Esophagus squamous epithelium (tissue), 4 donors: ENCODE measurements at regions not wholly inside any gene's neighbourhood (a gene's known extent, or its start where the extent isn't known, plus 50 kb on each side); places are given as distances from the start of the nearest gene placed in this dataset.

ENCODE experiments used
- CTCF ChIP-seq, 6 experiments: fragments of 450-650 bp in 4 of 6; fragments of 200-600 bp in 2 of 6; sonication (generic) in 2 of 6; IDR thresholded peaks; one replicate each; pipeline ENCODE4 v1.5.1; 2016 to 2019; ENCODE audit warnings: antibody characterized with exemption in 6 of 6, mild to moderate bottlenecking in 4 of 6, moderate library complexity in 4 of 6
- POLR2A ChIP-seq, 4 donors: fragments of 450-650 bp; IDR thresholded peaks; one replicate each; pipeline ENCODE4 v1.6.1; 2017; ENCODE audit warnings: antibody characterized with exemption in 4 of 4, mild to moderate bottlenecking in 4 of 4, moderate library complexity in 3 of 4

GRCh38 chr7:15802425-15802824, 115.9 kb upstream of the MEOX2 start:
- TF ChIP-seq CTCF (IDR thresholded peaks at IDR 0.05) = no peak
- no peak for TF ChIP-seq POLR2A (IDR thresholded peaks at IDR 0.05)
